Breast epithelium (tissue), 4 donors: ENCODE measurements at regions not wholly inside any gene's neighbourhood (a gene's known extent, or its start where the extent isn't known, plus 50 kb on each side); places are given as distances from the start of the nearest gene placed in this dataset.

Source experiments
- DNase-seq, 2 donors: peaks; one replicate each; pipeline ENCODE4 v3.0.0-alpha.2; 2019; ENCODE audit warnings: low spot score in 2 of 2
- H3K27ac ChIP-seq, 2 donors: fragments of 200-600 bp; sonication (generic) in 1 of 2; one replicate each; pipeline ENCODE4 v1.5.1; 2016 to 2019; ENCODE audit warnings: mild to moderate bottlenecking in 1 of 2
- H3K27me3 ChIP-seq, 2 donors: fragments of 200-600 bp; sonication (generic) in 1 of 2; one replicate each; pipeline versions ENCODE4 v1.5.1 to v1.6.0; 2017 to 2019; ENCODE audit warnings: control low read depth in 1 of 2, mild to moderate bottlenecking in 1 of 2
- H3K36me3 ChIP-seq: fragments of 200-600 bp; one replicate; pipeline ENCODE4 v1.5.1; 2019
- H3K4me1 ChIP-seq, 2 donors: fragments of 200-600 bp; sonication (generic); one replicate each; pipeline ENCODE4 v1.5.1; 2016 to 2019; ENCODE audit warnings: control low read depth in 1 of 2
- H3K4me3 ChIP-seq, 3 donors: fragments of 200-600 bp; sonication (generic); 1 replicate in 2 of 3; 2 replicates in 1 of 3; pipeline ENCODE4 v1.5.1; 2016 to 2019; ENCODE audit warnings: mild to moderate bottlenecking in 3 of 3, moderate library complexity in 2 of 3
- H3K9me3 ChIP-seq, 2 donors: fragments of 200-600 bp; sonication (generic) in 1 of 2; one replicate each; pipeline ENCODE4 v1.5.1; 2016 to 2019; ENCODE audit warnings: control low read depth in 1 of 2
- CTCF ChIP-seq, 3 donors: fragments of 450-650 bp; IDR thresholded peaks; one replicate each; pipeline ENCODE4 v1.5.1; 2016 to 2017; ENCODE audit warnings: antibody characterized with exemption in 3 of 3, mild to moderate bottlenecking in 3 of 3, moderate library complexity in 3 of 3
- POLR2A ChIP-seq: fragments of 450-650 bp; IDR thresholded peaks from one replicate; pipeline ENCODE4 v1.6.1; 2016; ENCODE audit warnings: antibody characterized with exemption, mild to moderate bottlenecking, moderate library complexity
- POLR2AphosphoS5 ChIP-seq, 3 donors: sonication (generic); formaldehyde crosslinking; IDR thresholded peaks; one replicate each; pipeline ENCODE4 v1.6.1; 2017; ENCODE audit warnings: antibody characterized with exemption in 3 of 3
- intact Hi-C: fragments of 100-400 bp; cut with DNase I; formaldehyde crosslinking; loops from one replicate; pipeline ENCODE4 v1.15.1; 2023; ENCODE audit warnings: low total_unique reads

- no peak for DNase-seq
- intact Hi-C loops = no loop called here
- H3K4me3 ChIP-seq = no peak overlapping the region
- no peaks in the 10 kb centered on the region for H3K4me1 ChIP-seq
- no peaks in the 10 kb centered on the region for H3K9me3 ChIP-seq
- no peak overlapping the region for H3K27ac ChIP-seq
- H3K36me3 ChIP-seq = no peaks in the 10 kb centered on the region
- TF ChIP-seq POLR2A = no peak
- TF ChIP-seq CTCF (IDR thresholded peaks at IDR 0.05) = no peak
- TF ChIP-seq POLR2AphosphoS5 (IDR thresholded peaks at IDR 0.05) = no peak
- H3K27me3 ChIP-seq = peaks cover 0 to 42% of the 10 kb centered on the region in 2 donors
Measured at GRCh38 chr12:113698510-113698858, 226.8 kb upstream of the LHX5 start.

- no peak for DNase-seq
- Histone ChIP-seq H3K9me3 (no peaks in the 10 kb centered on the region), H3K36me3 (no peaks in the 10 kb centered on the region), H3K4me3 (no peak overlapping the region), H3K4me1 (no peaks in the 10 kb centered on the region), H3K27me3 (peaks cover 0 to 48% of the 10 kb centered on the region in 2 donors), H3K27ac (no peak overlapping the region)
- TF ChIP-seq POLR2A = no peak
- no peak for TF ChIP-seq POLR2AphosphoS5 (IDR thresholded peaks at IDR 0.05)
- TF ChIP-seq CTCF (IDR thresholded peaks at IDR 0.05) = no peak
- intact Hi-C loops = no loop called here
Measured at GRCh38 chr12:113697651-113698509, 226.2 kb upstream of the LHX5 start.

GRCh38 chr12:113697104-113697503 is 225.4 kb upstream of the LHX5 start:
- Histone ChIP-seq H3K27me3 (peaks cover 0 to 56% of the 10 kb centered on the region in 2 donors), H3K27ac (no peak overlapping the region), H3K4me3 (no peak overlapping the region), H3K9me3 (no peaks in the 10 kb centered on the region), H3K36me3 (no peaks in the 10 kb centered on the region), H3K4me1 (no peaks in the 10 kb centered on the region)
- DNase-seq = no peak
- intact Hi-C loops = no loop called here
- no peak for TF ChIP-seq POLR2A
- TF ChIP-seq CTCF (IDR thresholded peaks at IDR 0.05) = no peak
- TF ChIP-seq POLR2AphosphoS5 (IDR thresholded peaks at IDR 0.05) = no peak

GRCh38 chr12:113693693-113694092 is 222.0 kb upstream of the LHX5 start:
- H3K27me3 ChIP-seq = peaks cover 0 to 78% of the 10 kb centered on the region in 2 donors
- no peaks in the 10 kb centered on the region for H3K9me3 ChIP-seq
- no peak overlapping the region for H3K27ac ChIP-seq
- no peaks in the 10 kb centered on the region for H3K36me3 ChIP-seq
- no peak for DNase-seq
- intact Hi-C loops = no loop called here
- H3K4me3 ChIP-seq = no peak overlapping the region
- H3K4me1 ChIP-seq = no peaks in the 10 kb centered on the region
- TF ChIP-seq POLR2AphosphoS5 (IDR thresholded peaks at IDR 0.05) (no peak), POLR2A (no peak), CTCF (IDR thresholded peaks at IDR 0.05) (no peak)

- DNase-seq = no peak
- no peak for TF ChIP-seq CTCF (IDR thresholded peaks at IDR 0.05)
- TF ChIP-seq POLR2A = no peak
- TF ChIP-seq POLR2AphosphoS5 (IDR thresholded peaks at IDR 0.05) = no peak
- no peaks in the 10 kb centered on the region for H3K36me3 ChIP-seq
- H3K9me3 ChIP-seq = no peaks in the 10 kb centered on the region
- intact Hi-C loops = no loop called here
- H3K27ac ChIP-seq = no peak overlapping the region
- no peak overlapping the region for H3K4me3 ChIP-seq
- H3K4me1 ChIP-seq = no peaks in the 10 kb centered on the region
- H3K27me3 ChIP-seq = peaks cover 0 to 48% of the 10 kb centered on the region in 2 donors
Measured at GRCh38 chr12:113689047-113689610, 217.5 kb upstream of the LHX5 start.
